ENCODE measurements at regions not wholly inside any gene's neighbourhood (a gene's known extent, or its start where the extent isn't known, plus 50 kb on each side); places are given as distances from the start of the nearest gene placed in this dataset.
"Not testable (repeated sequence)": the region's sequence is repeated elsewhere in the genome, so short reads cannot be mapped to it uniquely, and the experiment has no call there.

GRCh38 chr2:90296484-90296777, 1605.0 kb downstream of the RPIA start:
- DNase-seq (ENCODE audit: low read depth, low spot score); H3K4me3 ChIP-seq (ENCODE audit: low read length): not testable (repeated sequence)

GRCh38 chr2:90297701-90298100, 1606.2 kb downstream of the RPIA start:
- not testable (repeated sequence) for DNase-seq (ENCODE audit: low read depth, low spot score)

GRCh38 chr2:90298126-90298755, 1606.8 kb downstream of the RPIA start:
- not testable (repeated sequence) for H3K4me3 ChIP-seq (ENCODE audit: low read length); DNase-seq (ENCODE audit: low read depth, low spot score)

More at GRCh38 chr2:90297701-90298100, 1606.2 kb downstream of the RPIA start:
- not testable (repeated sequence) for H3K4me3 ChIP-seq (ENCODE audit: low read length)

GRCh38 chr2:90298983-90299382, 1607.5 kb downstream of the RPIA start:
- H3K4me3 ChIP-seq (ENCODE audit: low read length); DNase-seq (ENCODE audit: low read depth, low spot score): not testable (repeated sequence)

GRCh38 chr2:90322982-90323381, 1631.5 kb downstream of the RPIA start:
- H3K4me3 ChIP-seq (ENCODE audit: low read length); DNase-seq (ENCODE audit: low read depth, low spot score): not testable (repeated sequence)

- H3K4me3 ChIP-seq (ENCODE audit: low read length); DNase-seq (ENCODE audit: low read depth, low spot score): not testable (repeated sequence)
Measured at GRCh38 chr2:90323612-90324558, 1632.4 kb downstream of the RPIA start.

GRCh38 chr2:90324672-90325071, 1633.2 kb downstream of the RPIA start:
- H3K4me3 ChIP-seq (ENCODE audit: low read length); DNase-seq (ENCODE audit: low read depth, low spot score): not testable (repeated sequence)

- not testable (repeated sequence) for DNase-seq (ENCODE audit: low read depth, low spot score); H3K4me3 ChIP-seq (ENCODE audit: low read length)
Measured at GRCh38 chr2:90325796-90326353, 1634.4 kb downstream of the RPIA start.

- DNase-seq (ENCODE audit: low read depth, low spot score); H3K4me3 ChIP-seq (ENCODE audit: low read length): not testable (repeated sequence)
Measured at GRCh38 chr2:90355546-90355945, 1664.1 kb downstream of the RPIA start.

GRCh38 chr2:90359344-90359743, 1667.9 kb downstream of the RPIA start:
- H3K4me3 ChIP-seq (ENCODE audit: low read length); DNase-seq (ENCODE audit: low read depth, low spot score): not testable (repeated sequence)

- H3K4me3 ChIP-seq (ENCODE audit: low read length); DNase-seq (ENCODE audit: low read depth, low spot score): not testable (repeated sequence)
Measured at GRCh38 chr2:90359887-90360730, 1668.6 kb downstream of the RPIA start.

- DNase-seq (ENCODE audit: low read depth, low spot score); H3K4me3 ChIP-seq (ENCODE audit: low read length): not testable (repeated sequence)
Measured at GRCh38 chr2:90360731-90361035, 1669.2 kb downstream of the RPIA start.
